WTC11 (cell line): ENCODE measurements at regions not wholly inside any gene's neighbourhood (a gene's known extent, or its start where the extent isn't known, plus 50 kb on each side); places are given as distances from the start of the nearest gene placed in this dataset.

Experiments
- ATAC-seq: fragments of 200-7000 bp; cut with Tn5 transposase; 2 replicates; pipeline ENCODE4 v1.10.0; 2021; ENCODE audit warnings: mild to moderate bottlenecking, moderate library complexity
- CTCF ChIA-PET: fragments of 300-600 bp; sonication (Branson Sonifier 250); formaldehyde crosslinking; loops from one replicate; lab custom pipeline; 2021; ENCODE audit warnings: antibody characterized with exemption; lab: Charles Lee
- POLR2A ChIA-PET: fragments of 350-600 bp; sonication (Branson Sonifier 250); formaldehyde crosslinking; loops from one replicate; lab custom pipeline; 2021; ENCODE audit warnings: antibody characterized with exemption; lab: Charles Lee
- DNase-seq: peaks from one replicate; pipeline ENCODE4 v3.0.0; 2021; ENCODE audit warnings: low spot score
- H3K27ac Mint-ChIP-seq: 2 replicates; pipeline ENCODE4 v1.8.0; 2021; ENCODE audit warnings: mixed read lengths
- H3K27me3 Mint-ChIP-seq: 2 replicates; pipeline ENCODE4 v1.8.0; 2021; ENCODE audit warnings: low read depth, mild to moderate bottlenecking, moderate library complexity, mixed read lengths
- H3K36me3 Mint-ChIP-seq: 2 replicates; pipeline ENCODE4 v1.8.0; 2021; ENCODE audit warnings: mixed read lengths
- H3K4me1 Mint-ChIP-seq: 2 replicates; pipeline ENCODE4 v1.8.0; 2022; ENCODE audit warnings: mixed read lengths
- H3K4me3 Mint-ChIP-seq: 2 replicates; pipeline ENCODE4 v1.8.0; 2021; ENCODE audit warnings: mild to moderate bottlenecking, moderate library complexity, mixed read lengths
- H3K9me3 Mint-ChIP-seq: 2 replicates; pipeline ENCODE4 v1.8.0; 2021; ENCODE audit warnings: mixed read lengths
- ATF1 ChIP-seq: sonication (generic); formaldehyde crosslinking; IDR thresholded peaks from 2 replicates; pipeline ENCODE4 v1.8.1; 2023; ENCODE audit warnings: mild to moderate bottlenecking, moderate library complexity, missing genetic modification reagents
- CREM ChIP-seq: sonication (generic); formaldehyde crosslinking; IDR thresholded peaks from 2 replicates; pipeline ENCODE4 v1.8.1; 2022; ENCODE audit warnings: mild to moderate bottlenecking, missing genetic modification reagents, moderate library complexity
- ELF4 ChIP-seq: sonication (generic); formaldehyde crosslinking; IDR thresholded peaks from 2 replicates; pipeline ENCODE4 v1.8.1; 2022; ENCODE audit warnings: low read depth, mild to moderate bottlenecking, moderate library complexity, missing genetic modification reagents
- ESRRA ChIP-seq: sonication (generic); formaldehyde crosslinking; IDR thresholded peaks from 2 replicates; pipeline ENCODE4 v1.8.1; 2022; ENCODE audit warnings: mild to moderate bottlenecking, missing genetic modification reagents, borderline replicate concordance
- FOXP1 ChIP-seq: sonication (generic); formaldehyde crosslinking; IDR thresholded peaks from 2 replicates; pipeline ENCODE4 v1.8.0; 2022; ENCODE audit warnings: missing genetic modification reagents, mild to moderate bottlenecking, moderate library complexity, borderline replicate concordance
- GTF2I ChIP-seq: fragments of 250-450 bp; sonication (Bioruptor Pico); conservative IDR thresholded peaks from 2 replicates; pipeline ENCODE4 v1.4.0; 2021; ENCODE audit warnings: mild to moderate bottlenecking
- NFE2L1 ChIP-seq: sonication (generic); formaldehyde crosslinking; IDR thresholded peaks from 2 replicates; pipeline ENCODE4 v1.8.1; 2023; ENCODE audit warnings: missing genetic modification reagents
- OVOL2 ChIP-seq: fragments of 250-450 bp; sonication (Bioruptor Pico); IDR thresholded peaks from 2 replicates; pipeline ENCODE4 v1.9.0; 2021; ENCODE audit warnings: mild to moderate bottlenecking, borderline replicate concordance
- SMAD4 ChIP-seq: sonication (generic); formaldehyde crosslinking; IDR thresholded peaks from 2 replicates; pipeline ENCODE4 v1.8.0; 2022; ENCODE audit warnings: mild to moderate bottlenecking, missing genetic modification reagents
- ZNF317 ChIP-seq: sonication (generic); formaldehyde crosslinking; IDR thresholded peaks from 2 replicates; pipeline ENCODE4 v1.8.1; 2023; ENCODE audit warnings: low read depth, mild to moderate bottlenecking, moderate library complexity, missing genetic modification reagents, borderline replicate concordance
- ZNF396 ChIP-seq: fragments of 250-450 bp; sonication (Bioruptor Pico); IDR thresholded peaks from 2 replicates; pipeline ENCODE4 v1.8.0; 2021; ENCODE audit warnings: mild to moderate bottlenecking, moderate library complexity, borderline replicate concordance
- ZNF416 ChIP-seq: fragments of 250-450 bp; sonication (Bioruptor Pico); IDR thresholded peaks from 2 replicates; pipeline ENCODE4 v1.9.0; 2021; ENCODE audit warnings: mild to moderate bottlenecking, inconsistent platforms
- ZNF423 ChIP-seq: fragments of 250-450 bp; sonication (Bioruptor Pico); IDR thresholded peaks from 2 replicates; pipeline ENCODE4 v2.1.2; 2022; ENCODE audit warnings: mild to moderate bottlenecking, moderate library complexity
- ZNF512 ChIP-seq: sonication (generic); formaldehyde crosslinking; IDR thresholded peaks from 2 replicates; pipeline ENCODE4 v1.8.1; 2022; ENCODE audit warnings: missing genetic modification reagents, borderline replicate concordance
- ZNF532 ChIP-seq: fragments of 250-450 bp; sonication (Bioruptor Pico); IDR thresholded peaks from 2 replicates; pipeline ENCODE4 v1.9.0; 2021; ENCODE audit warnings: mild to moderate bottlenecking, borderline replicate concordance
- TF ChIP-seq, protein P1 (sequence below): sonication (generic); formaldehyde crosslinking; IDR thresholded peaks from 2 replicates; pipeline ENCODE4 v1.8.1; 2023; ENCODE audit warnings: mild to moderate bottlenecking, missing genetic modification reagents, borderline replicate concordance
- TF ChIP-seq, protein P2 (sequence below): fragments of 250-450 bp; sonication (Bioruptor Pico); IDR thresholded peaks from 2 replicates; pipeline ENCODE4 v2.1.2; 2022; ENCODE audit warnings: mild to moderate bottlenecking, moderate library complexity
- TF ChIP-seq, protein P3 (sequence below): sonication (generic); formaldehyde crosslinking; IDR thresholded peaks from 2 replicates; pipeline ENCODE4 v1.8.0; 2022; ENCODE audit warnings: mild to moderate bottlenecking, missing genetic modification reagents

DNA sequence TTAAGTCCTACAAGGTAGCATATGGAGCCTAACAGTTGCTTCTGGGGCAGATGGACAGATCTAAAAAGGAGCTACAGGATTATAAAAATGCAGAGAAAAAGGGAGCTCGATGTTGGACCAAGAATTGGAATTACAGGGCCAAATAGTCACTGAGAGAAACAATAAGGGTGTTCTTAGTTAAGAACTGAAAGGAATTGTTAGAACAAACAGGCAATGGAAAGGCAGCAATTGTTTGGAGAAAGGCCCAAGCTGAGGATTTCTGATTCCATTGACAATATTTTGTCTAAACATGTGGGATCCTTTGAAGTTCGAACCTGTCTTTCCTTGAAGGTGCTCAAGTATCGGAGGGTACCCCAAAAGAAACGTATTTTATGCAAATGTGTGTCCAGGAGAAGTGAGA, 513.6 kb upstream of the CDH8 start:
- peaks cover 5% of the 10 kb centered on the region; the same call in 1 of the 2 replicates for H3K9me3 Mint-ChIP-seq
- POLR2A ChIA-PET = no interaction called here
- CTCF ChIA-PET = no interaction called here
- no peak for DNase-seq
- H3K27me3 Mint-ChIP-seq = no peaks in the 10 kb centered on the region
- no peak for ATAC-seq
- no peak overlapping the region for H3K27ac Mint-ChIP-seq
- TF ChIP-seq, protein P1, sequence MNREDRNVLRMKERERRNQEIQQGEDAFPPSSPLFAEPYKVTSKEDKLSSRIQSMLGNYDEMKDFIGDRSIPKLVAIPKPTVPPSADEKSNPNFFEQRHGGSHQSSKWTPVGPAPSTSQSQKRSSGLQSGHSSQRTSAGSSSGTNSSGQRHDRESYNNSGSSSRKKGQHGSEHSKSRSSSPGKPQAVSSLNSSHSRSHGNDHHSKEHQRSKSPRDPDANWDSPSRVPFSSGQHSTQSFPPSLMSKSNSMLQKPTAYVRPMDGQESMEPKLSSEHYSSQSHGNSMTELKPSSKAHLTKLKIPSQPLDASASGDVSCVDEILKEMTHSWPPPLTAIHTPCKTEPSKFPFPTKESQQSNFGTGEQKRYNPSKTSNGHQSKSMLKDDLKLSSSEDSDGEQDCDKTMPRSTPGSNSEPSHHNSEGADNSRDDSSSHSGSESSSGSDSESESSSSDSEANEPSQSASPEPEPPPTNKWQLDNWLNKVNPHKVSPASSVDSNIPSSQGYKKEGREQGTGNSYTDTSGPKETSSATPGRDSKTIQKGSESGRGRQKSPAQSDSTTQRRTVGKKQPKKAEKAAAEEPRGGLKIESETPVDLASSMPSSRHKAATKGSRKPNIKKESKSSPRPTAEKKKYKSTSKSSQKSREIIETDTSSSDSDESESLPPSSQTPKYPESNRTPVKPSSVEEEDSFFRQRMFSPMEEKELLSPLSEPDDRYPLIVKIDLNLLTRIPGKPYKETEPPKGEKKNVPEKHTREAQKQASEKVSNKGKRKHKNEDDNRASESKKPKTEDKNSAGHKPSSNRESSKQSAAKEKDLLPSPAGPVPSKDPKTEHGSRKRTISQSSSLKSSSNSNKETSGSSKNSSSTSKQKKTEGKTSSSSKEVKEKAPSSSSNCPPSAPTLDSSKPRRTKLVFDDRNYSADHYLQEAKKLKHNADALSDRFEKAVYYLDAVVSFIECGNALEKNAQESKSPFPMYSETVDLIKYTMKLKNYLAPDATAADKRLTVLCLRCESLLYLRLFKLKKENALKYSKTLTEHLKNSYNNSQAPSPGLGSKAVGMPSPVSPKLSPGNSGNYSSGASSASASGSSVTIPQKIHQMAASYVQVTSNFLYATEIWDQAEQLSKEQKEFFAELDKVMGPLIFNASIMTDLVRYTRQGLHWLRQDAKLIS (CRISPR knock-in tag) = no peak
- TF ChIP-seq, protein P2, sequence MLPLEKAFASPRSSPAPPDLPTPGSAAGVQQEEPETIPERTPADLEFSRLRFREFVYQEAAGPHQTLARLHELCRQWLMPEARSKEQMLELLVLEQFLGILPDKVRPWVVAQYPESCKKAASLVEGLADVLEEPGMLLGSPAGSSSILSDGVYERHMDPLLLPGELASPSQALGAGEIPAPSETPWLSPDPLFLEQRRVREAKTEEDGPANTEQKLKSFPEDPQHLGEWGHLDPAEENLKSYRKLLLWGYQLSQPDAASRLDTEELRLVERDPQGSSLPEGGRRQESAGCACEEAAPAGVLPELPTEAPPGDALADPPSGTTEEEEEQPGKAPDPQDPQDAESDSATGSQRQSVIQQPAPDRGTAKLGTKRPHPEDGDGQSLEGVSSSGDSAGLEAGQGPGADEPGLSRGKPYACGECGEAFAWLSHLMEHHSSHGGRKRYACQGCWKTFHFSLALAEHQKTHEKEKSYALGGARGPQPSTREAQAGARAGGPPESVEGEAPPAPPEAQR (CRISPR knock-in tag) = no peak
- no peak for TF ChIP-seq ZNF532 (CRISPR knock-in tag)
- TF ChIP-seq ZNF423 = no peak
- no peak for TF ChIP-seq NFE2L1 (CRISPR knock-in tag)
- no peak for TF ChIP-seq FOXP1 (CRISPR knock-in tag)
- TF ChIP-seq ZNF317 = no peak
- TF ChIP-seq ESRRA (CRISPR knock-in tag) = no peak
- TF ChIP-seq GTF2I = no peak
- no peak for TF ChIP-seq ELF4 (CRISPR knock-in tag)
- no peak for TF ChIP-seq ZNF416 (CRISPR knock-in tag)
- no peak for TF ChIP-seq CREM (CRISPR knock-in tag)
- no peak for TF ChIP-seq ATF1
- no peak for TF ChIP-seq OVOL2 (CRISPR knock-in tag)
- no peak for TF ChIP-seq ZNF396
- TF ChIP-seq, protein P3, sequence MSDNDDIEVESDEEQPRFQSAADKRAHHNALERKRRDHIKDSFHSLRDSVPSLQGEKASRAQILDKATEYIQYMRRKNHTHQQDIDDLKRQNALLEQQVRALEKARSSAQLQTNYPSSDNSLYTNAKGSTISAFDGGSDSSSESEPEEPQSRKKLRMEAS (CRISPR knock-in tag) = no peak
- no peak for TF ChIP-seq SMAD4 (CRISPR knock-in tag)
- no peak for TF ChIP-seq ZNF512 (CRISPR knock-in tag)
- H3K4me3 Mint-ChIP-seq = no peak overlapping the region
- no peaks in the 10 kb centered on the region for H3K36me3 Mint-ChIP-seq
- H3K4me1 Mint-ChIP-seq = peaks cover 20% of the 10 kb centered on the region
